Mesodermal cell (in vitro differentiated cells): ENCODE measurements at regions not wholly inside any gene's neighbourhood (a gene's known extent, or its start where the extent isn't known, plus 50 kb on each side); places are given as distances from the start of the nearest gene placed in this dataset.

ENCODE experiments used
- H3K27ac ChIP-seq: 2 replicates; pipeline ENCODE4 v1.7.0; 2013; ENCODE audit warnings: mild to moderate bottlenecking, low read depth, low read length, moderate library complexity; ENCODE audit not compliant: severe bottlenecking
- H3K36me3 ChIP-seq: 2 replicates; pipeline ENCODE4 v1.7.1; 2013; ENCODE audit warnings: mild to moderate bottlenecking, low read length, moderate library complexity; ENCODE audit not compliant: control insufficient read depth, insufficient read depth
- H3K4me1 ChIP-seq: one replicate; pipeline ENCODE4 v1.7.1; 2013; ENCODE audit warnings: mild to moderate bottlenecking, low read length; ENCODE audit not compliant: insufficient read depth, control insufficient read depth, poor library complexity, severe bottlenecking
- H3K4me3 ChIP-seq: 2 replicates; pipeline ENCODE4 v1.7.0; 2013; ENCODE audit warnings: low read length, control low read depth, mild to moderate bottlenecking; ENCODE audit not compliant: insufficient read depth, poor library complexity, severe bottlenecking; ENCODE audit errors: extremely low read depth
- H3K9me3 ChIP-seq: 2 replicates; pipeline ENCODE4 v1.7.1; 2013; ENCODE audit warnings: mild to moderate bottlenecking, low read length, moderate library complexity; ENCODE audit not compliant: control insufficient read depth
- WGBS, 2 experiments: methylation state at CpG; one replicate each; pipeline ENCODE4 v1.1.5; 2013; ENCODE audit warnings: missing lambda C conversion rate in 2 of 2; ENCODE audit not compliant: insufficient coverage in 2 of 2; 5-methylcytosine and 5-hydroxymethylcytosine counted together

- WGBS, 2 experiments: 100% methylated on average over 1 of the region's 1 CpG
Observed at GRCh38 chr13:80255946-80256345, 85.0 kb downstream of the SPRY2 start.

GRCh38 chr13:80251403-80251802 is 89.5 kb downstream of the SPRY2 start:
- Histone ChIP-seq H3K4me3 (no peak overlapping the region), H3K4me1 (no peaks in the 10 kb centered on the region), H3K27ac (no peak overlapping the region), H3K36me3 (no peaks in the 10 kb centered on the region), H3K9me3 (no peaks in the 10 kb centered on the region)
- WGBS, 2 experiments: 88 to 94% methylated on average over 1 to 2 of the region's 2 CpGs

More at GRCh38 chr13:80255946-80256345, 85.0 kb downstream of the SPRY2 start:
- Histone ChIP-seq H3K4me3 (no peak overlapping the region), H3K4me1 (no peaks in the 10 kb centered on the region), H3K27ac (no peak overlapping the region), H3K9me3 (peaks cover 2% of the 10 kb centered on the region), H3K36me3 (no peaks in the 10 kb centered on the region)

- no peak overlapping the region for H3K4me3 ChIP-seq
- no peaks in the 10 kb centered on the region for H3K36me3 ChIP-seq
- no peaks in the 10 kb centered on the region for H3K4me1 ChIP-seq
- no peak overlapping the region for H3K27ac ChIP-seq
- 83 to 88% methylated on average over 5 of the region's 7 CpGs for WGBS, 2 experiments
- H3K9me3 ChIP-seq: no peaks in the 10 kb centered on the region
Observed at GRCh38 chr13:80250213-80250810, 90.6 kb downstream of the SPRY2 start.

GRCh38 chr13:80249516-80250212 is 91.3 kb downstream of the SPRY2 start:
- H3K4me1 ChIP-seq: no peaks in the 10 kb centered on the region
- no peaks in the 10 kb centered on the region for H3K9me3 ChIP-seq
- WGBS, 2 experiments: no CpG with 5 or more reads among the region's 1 CpG
- no peaks in the 10 kb centered on the region for H3K36me3 ChIP-seq
- no peak overlapping the region for H3K4me3 ChIP-seq
- no peak overlapping the region for H3K27ac ChIP-seq

- Histone ChIP-seq H3K9me3 (no peaks in the 10 kb centered on the region), H3K27ac (no peak overlapping the region), H3K4me3 (no peak overlapping the region), H3K4me1 (no peaks in the 10 kb centered on the region), H3K36me3 (no peaks in the 10 kb centered on the region)
- WGBS, 2 experiments: 71% methylated on average over 3 to 4 of the region's 4 CpGs
Observed at GRCh38 chr13:80245162-80245733, 95.7 kb downstream of the SPRY2 start.

- H3K9me3 ChIP-seq: no peaks in the 10 kb centered on the region
- no peaks in the 10 kb centered on the region for H3K36me3 ChIP-seq
- H3K4me1 ChIP-seq: no peaks in the 10 kb centered on the region
- no peak overlapping the region for H3K4me3 ChIP-seq
- WGBS, 2 experiments: 94 to 100% methylated on average over 3 of the region's 3 CpGs
- no peak overlapping the region for H3K27ac ChIP-seq
Observed at GRCh38 chr13:80244574-80244973, 96.4 kb downstream of the SPRY2 start.

- no peaks in the 10 kb centered on the region for H3K9me3 ChIP-seq
- no peaks in the 10 kb centered on the region for H3K4me1 ChIP-seq
- no peaks in the 10 kb centered on the region for H3K36me3 ChIP-seq
- no peak overlapping the region for H3K27ac ChIP-seq
- no peak overlapping the region for H3K4me3 ChIP-seq
Observed at GRCh38 chr13:80242728-80243427, 98.0 kb downstream of the SPRY2 start.

GRCh38 chr13:80239571-80240255 is 101.2 kb downstream of the SPRY2 start:
- no peak overlapping the region for H3K27ac ChIP-seq
- H3K36me3 ChIP-seq: no peaks in the 10 kb centered on the region
- no peaks in the 10 kb centered on the region for H3K9me3 ChIP-seq
- H3K4me3 ChIP-seq: no peak overlapping the region
- WGBS, 2 experiments: 100% methylated on average over 1 of the region's 3 CpGs
- H3K4me1 ChIP-seq: peaks cover 3% of the 10 kb centered on the region

GRCh38 chr13:80239116-80239515 is 101.8 kb downstream of the SPRY2 start:
- Histone ChIP-seq H3K4me3 (no peak overlapping the region), H3K9me3 (no peaks in the 10 kb centered on the region), H3K27ac (no peak overlapping the region)

GRCh38 chr13:80237646-80238045 is 103.3 kb downstream of the SPRY2 start:
- no peak overlapping the region for H3K4me3 ChIP-seq
- no peaks in the 10 kb centered on the region for H3K9me3 ChIP-seq
- peaks cover 3% of the 10 kb centered on the region for H3K4me1 ChIP-seq
- H3K36me3 ChIP-seq: no peaks in the 10 kb centered on the region
- H3K27ac ChIP-seq: no peak overlapping the region

More at GRCh38 chr13:80239116-80239515, 101.8 kb downstream of the SPRY2 start:
- Histone ChIP-seq H3K4me1 (peaks cover 3% of the 10 kb centered on the region), H3K36me3 (no peaks in the 10 kb centered on the region)
